GF-D8 (cell line): ENCODE measurements at regions not wholly inside any gene's neighbourhood (a gene's known extent, or its start where the extent isn't known, plus 50 kb on each side); places are given as distances from the start of the nearest gene placed in this dataset.
"Not testable (repeated sequence)": the region's sequence is repeated elsewhere in the genome, so short reads cannot be mapped to it uniquely, and the experiment has no call there.

Experiments
- DNase-seq: peaks from one replicate; lab custom pipeline; 2025; lab: John Stamatoyannopoulos, UW

GRCh38 chr11:23563591-23563990 lies 703.3 kb upstream of the CCDC179 start:
- no peak for DNase-seq

GRCh38 chr11:23564370-23564769 lies 704.1 kb upstream of the CCDC179 start:
- no peak for DNase-seq

GRCh38 chr11:23569134-23569533 lies 708.9 kb upstream of the CCDC179 start:
- DNase-seq = no peak

GRCh38 chr11:23569547-23569946 lies 709.3 kb upstream of the CCDC179 start:
- DNase-seq = no peak

- DNase-seq = no peak
Measured at GRCh38 chr11:23570828-23571227, 710.6 kb upstream of the CCDC179 start.

GRCh38 chr11:23573429-23573828 lies 713.2 kb upstream of the CCDC179 start:
- DNase-seq = no peak

GRCh38 chr11:23574149-23574548 lies 713.9 kb upstream of the CCDC179 start:
- DNase-seq = no peak

- DNase-seq = no peak
Measured at GRCh38 chr11:23577296-23577695, 717.0 kb upstream of the CCDC179 start.

GRCh38 chr11:23585416-23586104 lies 725.3 kb upstream of the CCDC179 start:
- no peak for DNase-seq

- DNase-seq = no peak
Measured at GRCh38 chr11:23586173-23586572, 725.9 kb upstream of the CCDC179 start.

GRCh38 chr11:23590596-23591308 lies 730.5 kb upstream of the CCDC179 start:
- no peak for DNase-seq

- DNase-seq = no peak
Measured at GRCh38 chr11:23594755-23595154, 734.5 kb upstream of the CCDC179 start.

- no peak for DNase-seq
Measured at GRCh38 chr11:23604966-23605365, 744.7 kb upstream of the CCDC179 start.

GRCh38 chr11:23606191-23606590 lies 745.9 kb upstream of the CCDC179 start:
- no peak for DNase-seq

GRCh38 chr11:23611726-23612125 lies 751.5 kb upstream of the CCDC179 start:
- no peak for DNase-seq

GRCh38 chr11:23620617-23621016 lies 760.3 kb upstream of the CCDC179 start:
- DNase-seq = no peak

- DNase-seq = no peak
Measured at GRCh38 chr11:23632293-23632692, 772.0 kb upstream of the CCDC179 start.

GRCh38 chr11:23644443-23644842 lies 784.2 kb upstream of the CCDC179 start:
- no peak for DNase-seq

- not testable (repeated sequence) for DNase-seq
Measured at GRCh38 chr11:23652336-23652735, 792.1 kb upstream of the CCDC179 start.

GRCh38 chr11:23653071-23653675 lies 792.9 kb upstream of the CCDC179 start:
- no peak for DNase-seq

GRCh38 chr11:23668324-23668723 lies 808.0 kb upstream of the CCDC179 start:
- no peak for DNase-seq

GRCh38 chr11:23673366-23673765 lies 813.1 kb upstream of the CCDC179 start:
- no peak for DNase-seq

GRCh38 chr11:23674866-23675265 lies 814.6 kb upstream of the CCDC179 start:
- no peak for DNase-seq
